Pancreas (tissue), 10 donors: ENCODE measurements at regions not wholly inside any gene's neighbourhood (a gene's known extent, or its start where the extent isn't known, plus 50 kb on each side); places are given as distances from the start of the nearest gene placed in this dataset.

Source experiments
- ATAC-seq, 4 donors: fragments of 200-7000 bp; cut with Tn5 transposase; one replicate each; pipeline versions ENCODE4 v1.8.0 to v1.9.1; 2020; ENCODE audit warnings: mild to moderate bottlenecking in 4 of 4, moderate library complexity in 4 of 4
- DNase-seq, 6 donors: peaks; one replicate each; pipeline ENCODE4 v3.0.0-alpha.2; 2020
- FAIRE-seq: peaks from 2 replicates; lab custom pipeline; 2012; peaks lifted over from hg19 to GRCh38; lab: Jason Lieb, UNC
- H3K27ac ChIP-seq, 4 donors: fragments of 200-600 bp; sonication (generic); 1 replicate in 3 of 4; 2 replicates in 1 of 4; pipeline versions ENCODE4 v1.5.0 to v1.8.0; 2020
- H3K27me3 ChIP-seq, 4 donors: fragments of 200-600 bp; one replicate each; pipeline ENCODE4 v1.8.0; 2021
- H3K36me3 ChIP-seq, 3 donors: fragments of 200-600 bp; sonication (generic) in 1 of 3; one replicate each; pipeline versions ENCODE4 v1.5.0 to v1.8.0; 2020 to 2021
- H3K4me1 ChIP-seq, 3 donors: fragments of 200-600 bp; one replicate each; pipeline ENCODE4 v1.8.0; 2021
- H3K4me3 ChIP-seq, 4 donors: fragments of 200-600 bp; sonication (generic) in 2 of 4; one replicate each; pipeline versions ENCODE4 v1.5.0 to v1.8.0; 2020 to 2021
- H3K9me3 ChIP-seq, 4 donors: fragments of 200-600 bp; one replicate each; pipeline ENCODE4 v1.8.0; 2021
- CTCF ChIP-seq, 4 donors: fragments of 200-600 bp; sonication (generic) in 3 of 4; IDR thresholded peaks; one replicate each; pipeline versions ENCODE4 v1.5.0 to v1.8.0; 2021; ENCODE audit warnings: antibody characterized with exemption in 4 of 4
- WGBS, 2 donors: extraction: QIAGEN DNeasy Blood & Tissue Kit; methylation state at CpG; one replicate each; pipeline ENCODE4 v1.1.7; 2013; 5-methylcytosine and 5-hydroxymethylcytosine counted together
- intact Hi-C, 3 donors: fragments of 100-400 bp; cut with DNase I; formaldehyde crosslinking; loops; one replicate each; pipeline versions ENCODE4 v1.11.1 to v1.14.2; 2022
- donor health status: healthy with polysubstance abuse.
- donor health status: DM: no; HTN: no; CAD: no; lungs with moderate emphysema.
- donor health status: DM: no; HTN: no; CAD: no.
- donor health status: control.
- donor health status: control.
- donor health status: Bipolar disorder and iron deficiency.
- donor health status: DM: yes; HTN: yes; CAD: no.
- donor health status: DM: no; HTN: no; CAD: no.
- donor health status: DM: no; HTN: no; CAD: no.
- donor health status: DM: yes; HTN: yes; CAD: no.

GRCh38 chr10:21079330-21079658 lies 182.2 kb upstream of the NEBL start:
- Histone ChIP-seq H3K4me3 (no peak overlapping the region), H3K36me3 (no peaks in the 10 kb centered on the region), H3K9me3 (no peaks in the 10 kb centered on the region), H3K27me3 (no peaks in the 10 kb centered on the region), H3K27ac (no peak overlapping the region), H3K4me1 (no peaks in the 10 kb centered on the region)
- DNase-seq (no peak), FAIRE-seq (no peak), ATAC-seq (no peak)
- intact Hi-C loops = loop anchor here in 1 of 3 donors (5.0 kb wide), 1 partner anchor 188 kb away; no protein-coding TSS in a partner anchor
- TF ChIP-seq CTCF (IDR thresholded peaks at IDR 0.05) = no peak

- no peaks in the 10 kb centered on the region for H3K36me3 ChIP-seq
- peak; percentile 29 to 62 (median 42) for TF ChIP-seq CTCF (IDR thresholded peaks at IDR 0.05)
- H3K4me3 ChIP-seq = no peak overlapping the region
- no peak overlapping the region for H3K27ac ChIP-seq
- FAIRE-seq (peak; percentile 66), ATAC-seq (peak; percentile 90 to 98 (median 96)), DNase-seq (peak in 5 of 6 donors; percentile 26 to 75 (median 50))
- H3K4me1 ChIP-seq = no peaks in the 10 kb centered on the region
- intact Hi-C loops = loop anchor here in 1 of 3 donors (5.0 kb wide), 1 partner anchor 189 kb away; no protein-coding TSS in a partner anchor
- WGBS, 2 donors = 52 to 56% methylated on average over 6 of the region's 6 CpGs
- H3K27me3 ChIP-seq = no peaks in the 10 kb centered on the region
- no peaks in the 10 kb centered on the region for H3K9me3 ChIP-seq
These were observed 181.6 kb upstream of the NEBL start for GRCh38 chr10:21078410-21079329.

GRCh38 chr10:21077681-21078080 lies 180.6 kb upstream of the NEBL start:
- Histone ChIP-seq H3K27ac (no peak overlapping the region), H3K4me3 (no peak overlapping the region), H3K36me3 (no peaks in the 10 kb centered on the region), H3K9me3 (no peaks in the 10 kb centered on the region), H3K4me1 (no peaks in the 10 kb centered on the region), H3K27me3 (no peaks in the 10 kb centered on the region)
- no peak for ATAC-seq
- FAIRE-seq = no peak
- WGBS, 2 donors = 74 to 76% methylated on average over 5 of the region's 5 CpGs
- intact Hi-C loops = loop anchor here in 1 of 3 donors (5.0 kb wide), 1 partner anchor 190 kb away; no protein-coding TSS in a partner anchor
- DNase-seq = no peak
- TF ChIP-seq CTCF (IDR thresholded peaks at IDR 0.05) = no peak

GRCh38 chr10:21076381-21076780 lies 179.3 kb upstream of the NEBL start:
- Histone ChIP-seq H3K36me3 (no peaks in the 10 kb centered on the region), H3K27ac (no peak overlapping the region), H3K4me3 (no peak overlapping the region), H3K27me3 (no peaks in the 10 kb centered on the region), H3K9me3 (no peaks in the 10 kb centered on the region), H3K4me1 (no peaks in the 10 kb centered on the region)
- TF ChIP-seq CTCF (IDR thresholded peaks at IDR 0.05) = no peak
- intact Hi-C loops = loop anchor here in 1 of 3 donors (5.0 kb wide), 1 partner anchor 191 kb away; no protein-coding TSS in a partner anchor
- WGBS, 2 donors = 79 to 92% methylated on average over 4 of the region's 4 CpGs
- FAIRE-seq = no peak
- no peak for DNase-seq
- no peak for ATAC-seq

DNA sequence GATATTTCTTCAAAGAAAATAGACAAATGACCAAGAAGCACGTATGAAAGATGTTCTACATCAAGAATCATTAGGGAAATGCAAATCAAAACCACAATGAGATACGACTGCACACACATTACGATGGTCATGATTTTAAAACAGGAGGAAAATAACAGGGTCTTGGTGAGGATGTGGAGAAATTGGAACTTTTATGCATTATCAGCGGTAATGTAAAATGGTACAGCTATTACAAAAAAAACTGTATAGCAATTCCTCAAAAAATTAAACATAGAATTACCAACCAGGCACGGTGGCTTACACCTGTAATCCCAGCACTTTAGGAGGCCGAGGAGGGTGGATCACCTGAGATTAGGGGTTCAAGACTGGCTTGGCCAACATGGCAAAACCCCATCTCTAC lies 178.8 kb upstream of the NEBL start:
- intact Hi-C loops = loop anchor here in 1 of 3 donors (5.0 kb wide), 1 partner anchor 191 kb away; no protein-coding TSS in a partner anchor
- Histone ChIP-seq H3K9me3 (no peaks in the 10 kb centered on the region), H3K27me3 (no peaks in the 10 kb centered on the region), H3K4me3 (no peak overlapping the region), H3K27ac (no peak overlapping the region), H3K36me3 (no peaks in the 10 kb centered on the region), H3K4me1 (no peaks in the 10 kb centered on the region)
- 89 to 96% methylated on average over 6 of the region's 6 CpGs for WGBS, 2 donors
- no peak for ATAC-seq
- DNase-seq = no peak
- no peak for TF ChIP-seq CTCF (IDR thresholded peaks at IDR 0.05)
- no peak for FAIRE-seq
